ENCODE measurements at regions not wholly inside any gene's neighbourhood (a gene's known extent, or its start where the extent isn't known, plus 50 kb on each side); places are given as distances from the start of the nearest gene placed in this dataset.
A peak's percentile ranks its signal among the peaks of the same experiment; 100 is the strongest.

- DNase-seq, result no peak
Measured at GRCh38 chr7:52980129-52980528, 55.3 kb upstream of the POM121L12 start.

GRCh38 chr7:52973126-52973525 is 62.3 kb upstream of the POM121L12 start:
- no peak for DNase-seq

DNA sequence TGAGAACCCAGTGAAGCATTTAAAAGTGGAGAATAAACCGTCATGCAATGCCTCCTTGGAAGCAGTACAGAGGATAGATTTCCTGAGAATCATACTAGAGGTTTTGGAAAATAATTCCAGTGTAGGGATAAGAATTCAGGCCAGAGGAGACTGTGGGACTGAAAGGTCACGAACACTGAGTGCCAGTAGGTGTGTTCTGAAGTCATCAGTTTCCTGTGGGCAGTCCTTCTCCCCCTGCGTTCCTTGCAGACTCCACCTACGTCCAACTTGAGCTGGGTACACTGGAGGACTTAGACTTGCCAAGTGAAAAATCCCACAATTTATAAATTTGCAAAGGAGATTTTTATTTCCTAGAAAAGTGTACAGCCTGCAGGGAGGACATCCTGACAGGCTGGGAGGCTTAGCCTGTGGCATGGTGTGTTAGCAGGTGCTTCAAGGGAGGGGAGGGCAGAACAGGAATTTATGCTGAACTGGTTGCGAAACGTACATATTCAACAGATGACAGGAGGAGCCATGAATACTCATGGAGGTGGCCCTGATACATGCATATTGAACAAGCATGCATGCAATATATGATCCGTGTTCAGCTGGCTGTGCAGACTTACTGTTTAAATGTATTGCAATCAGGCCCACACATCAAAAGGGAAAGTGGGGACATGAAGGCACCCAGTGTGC is 72.9 kb upstream of the POM121L12 start:
- DNase-seq, result no peak

DNA sequence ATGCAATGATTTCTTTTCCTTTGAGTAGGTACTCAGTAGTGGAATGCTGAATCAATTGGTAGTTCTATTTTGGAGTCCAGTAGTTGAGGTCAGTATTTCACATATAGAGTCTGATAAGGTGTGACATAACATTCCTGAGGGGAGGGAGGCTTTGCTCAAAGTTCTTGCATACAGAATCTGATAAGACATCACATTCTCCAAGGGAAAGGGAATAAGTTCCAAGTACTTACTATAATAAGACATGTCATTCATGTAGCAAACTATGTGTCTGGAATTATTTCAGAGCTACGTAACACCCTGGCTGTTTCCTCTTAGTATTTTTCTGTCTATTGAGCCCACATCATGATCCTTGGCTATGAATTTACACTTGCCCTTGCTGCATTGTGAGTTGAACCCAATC is 74.3 kb upstream of the POM121L12 start:
- no peak for DNase-seq

GRCh38 chr7:52959878-52960660 is 75.4 kb upstream of the POM121L12 start:
- DNase-seq, result no peak

GRCh38 chr7:52959336-52959735 is 76.1 kb upstream of the POM121L12 start:
- no peak for DNase-seq

- DNase-seq, result no peak
Measured at GRCh38 chr7:52958621-52959140, 76.8 kb upstream of the POM121L12 start.

DNA sequence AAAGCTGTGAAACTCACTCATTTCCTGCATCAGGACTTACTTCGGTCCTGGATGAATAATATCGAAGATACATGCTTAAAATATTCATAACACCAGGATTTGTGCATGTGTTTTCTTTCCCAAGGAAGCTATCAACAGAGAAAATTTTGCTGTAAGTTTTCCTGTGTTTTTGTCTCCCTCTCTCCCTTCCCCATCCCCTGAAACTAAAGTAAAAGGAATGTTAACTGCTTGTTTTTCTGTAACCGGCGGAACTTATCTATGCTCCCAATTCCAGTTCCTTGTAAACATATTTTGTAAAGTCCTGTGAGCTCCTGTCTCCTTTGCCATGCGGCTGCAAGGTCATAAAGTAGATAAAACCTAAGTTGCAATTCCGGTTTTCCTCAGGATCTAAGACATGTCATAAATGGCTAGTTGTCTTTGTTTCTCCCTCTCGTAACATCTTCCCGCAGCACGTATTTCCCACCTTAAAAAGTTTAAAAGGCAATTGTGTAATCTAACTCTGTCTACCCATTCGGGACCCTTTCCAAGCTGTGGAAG is 79.0 kb upstream of the POM121L12 start:
- no peak for DNase-seq

DNA sequence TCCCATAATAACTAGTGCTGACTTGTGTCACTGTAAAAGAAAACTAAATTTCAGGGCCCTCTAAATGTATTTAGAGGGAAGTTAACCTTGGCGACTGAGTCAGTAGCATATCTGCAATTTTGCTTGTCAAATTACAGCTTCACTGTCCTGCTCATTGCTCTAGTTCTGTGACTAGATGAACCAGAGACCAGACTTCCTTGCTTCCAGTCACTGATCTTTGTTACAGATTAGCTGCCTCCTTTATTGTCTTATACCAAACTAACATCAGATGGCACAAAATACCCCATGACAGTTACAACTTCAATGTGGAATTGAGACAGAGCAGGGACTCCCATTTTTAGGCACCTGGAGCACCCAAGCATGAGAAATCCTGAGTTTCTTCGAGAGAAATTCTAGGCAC is 79.9 kb upstream of the POM121L12 start:
- no peak for DNase-seq

DNA sequence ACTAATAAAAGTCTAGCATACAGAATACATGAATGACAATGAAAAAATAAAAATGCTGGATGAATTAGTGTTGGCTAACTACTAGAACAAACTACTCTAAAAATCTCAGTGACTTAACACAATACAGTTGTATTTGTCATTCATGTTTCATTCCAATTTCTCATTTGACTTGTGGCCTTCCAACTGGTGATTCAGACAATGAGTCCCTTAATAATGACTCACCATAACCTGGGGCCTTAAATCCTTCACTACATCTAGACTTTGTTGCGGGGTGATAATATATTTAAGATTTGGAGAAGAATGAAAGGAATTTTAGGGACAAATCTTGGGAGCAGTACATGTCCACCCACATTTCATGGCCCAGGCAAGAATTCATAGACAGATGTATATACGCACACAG is 90.5 kb upstream of the POM121L12 start:
- DNase-seq, result no peak

DNA sequence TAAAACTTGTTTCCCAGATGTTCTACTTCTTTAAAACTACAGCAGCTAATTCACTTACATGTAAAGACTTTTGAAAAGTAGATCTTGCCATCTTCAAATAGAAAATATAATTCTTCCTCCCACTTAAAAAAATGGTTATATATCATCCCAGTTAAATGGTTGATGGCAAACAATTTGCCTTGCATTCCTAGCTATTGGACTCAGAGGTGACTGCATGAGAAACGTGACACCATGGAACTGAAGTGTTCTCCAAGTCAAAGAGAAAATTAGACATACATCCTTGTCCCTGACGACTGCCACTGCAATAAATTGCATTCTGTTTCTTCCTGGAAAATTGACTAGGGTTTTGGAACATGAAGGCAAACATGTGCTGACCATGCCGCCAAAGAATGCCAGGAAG is 95.0 kb upstream of the POM121L12 start:
- DNase-seq, result no peak

- DNase-seq, result no peak
Measured at GRCh38 chr7:52938455-52939133, 96.8 kb upstream of the POM121L12 start.

- DNase-seq, result no peak
Measured at GRCh38 chr7:52936750-52937149, 98.7 kb upstream of the POM121L12 start.

GRCh38 chr7:52928591-52928990 is 106.8 kb upstream of the POM121L12 start:
- DNase-seq, result no peak

DNA sequence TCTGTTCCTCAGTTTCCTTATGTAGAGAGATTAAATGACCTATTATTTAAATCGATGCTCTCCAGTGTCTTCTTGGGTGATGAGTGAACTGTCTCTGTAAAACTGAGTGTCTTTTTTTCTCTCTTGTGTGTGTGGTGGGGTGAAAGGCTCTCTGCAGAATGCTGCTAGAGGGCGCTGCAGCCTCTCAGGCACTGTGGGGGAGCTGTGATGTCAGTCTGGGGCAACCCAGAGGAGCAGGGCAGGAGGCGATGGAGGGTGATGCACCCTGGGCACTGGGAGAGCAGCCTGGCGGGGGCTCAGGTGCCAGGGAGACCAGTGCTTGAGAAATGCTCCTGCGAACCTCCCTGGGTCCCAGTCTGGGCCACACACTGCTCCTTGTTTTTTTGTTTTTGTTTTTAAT is 110.1 kb upstream of the POM121L12 start:
- no peak for DNase-seq

DNA sequence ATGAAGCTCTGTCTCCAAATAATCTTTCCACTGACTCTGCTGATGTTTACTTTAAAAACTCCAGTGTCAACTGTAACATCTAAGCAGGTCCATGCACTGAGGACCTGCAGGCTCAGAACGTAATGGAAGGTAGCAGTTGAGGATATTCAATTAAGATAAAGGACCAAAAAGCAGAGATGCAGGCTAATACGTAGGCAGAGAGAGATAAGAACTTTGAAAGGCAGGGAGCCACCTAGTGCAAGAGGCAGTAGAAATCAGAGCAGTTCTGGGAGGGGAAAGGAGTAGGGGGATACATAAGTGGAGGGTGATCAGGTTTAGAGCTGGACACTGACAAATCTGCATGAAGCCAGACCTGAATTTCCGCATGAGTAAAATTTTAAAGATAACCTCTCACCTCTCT is 114.5 kb upstream of the POM121L12 start:
- no peak for DNase-seq

DNA sequence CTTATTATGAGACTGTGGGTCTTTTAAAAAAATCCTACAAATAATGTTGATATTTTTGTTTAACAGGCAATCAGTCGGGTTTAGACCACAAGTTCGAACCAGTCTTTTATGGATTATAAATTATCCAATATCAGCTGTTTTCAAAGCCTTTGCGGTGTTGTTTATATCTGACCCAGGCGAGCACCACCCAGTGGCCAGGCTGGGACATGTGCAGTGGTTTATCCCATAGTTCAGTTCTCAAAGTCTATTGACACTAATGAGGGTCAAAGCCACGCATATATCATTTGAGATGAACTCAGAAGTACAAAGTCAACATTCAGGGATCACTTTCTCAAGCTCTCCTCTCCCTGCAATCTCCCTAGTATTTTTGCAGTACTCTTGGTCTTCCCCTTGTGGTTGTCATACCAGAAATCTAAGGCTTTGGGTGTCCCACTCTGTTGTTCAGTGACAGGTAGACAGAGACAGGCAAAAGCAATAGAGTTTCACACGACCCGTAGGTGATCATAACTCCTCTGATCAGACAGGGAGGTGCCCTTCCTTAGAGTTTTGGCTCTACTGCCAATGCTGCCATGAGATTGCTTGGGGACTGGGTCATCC is 117.4 kb upstream of the POM121L12 start:
- no peak for DNase-seq

DNA sequence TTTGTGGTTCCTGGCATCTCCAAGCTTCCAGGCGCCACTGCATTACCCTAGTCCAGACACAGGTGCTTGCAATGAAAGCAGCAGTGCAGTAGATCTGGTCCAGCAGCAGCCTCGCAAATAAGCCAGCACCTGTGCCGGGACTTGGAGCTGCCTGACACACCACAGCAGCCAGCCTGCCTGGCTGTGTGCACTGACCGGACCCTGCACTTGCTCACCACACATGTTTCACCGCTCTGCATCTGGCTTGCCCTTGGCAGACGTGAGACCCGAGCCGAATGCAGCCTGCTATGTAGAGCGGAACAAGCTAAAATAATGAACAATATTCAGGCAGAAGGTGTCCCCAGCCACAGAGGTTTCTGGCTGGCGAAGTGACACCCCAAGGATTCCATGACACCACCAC is 123.6 kb upstream of the POM121L12 start:
- peak in 1 of 58 donors; percentile 1 for DNase-seq

DNA sequence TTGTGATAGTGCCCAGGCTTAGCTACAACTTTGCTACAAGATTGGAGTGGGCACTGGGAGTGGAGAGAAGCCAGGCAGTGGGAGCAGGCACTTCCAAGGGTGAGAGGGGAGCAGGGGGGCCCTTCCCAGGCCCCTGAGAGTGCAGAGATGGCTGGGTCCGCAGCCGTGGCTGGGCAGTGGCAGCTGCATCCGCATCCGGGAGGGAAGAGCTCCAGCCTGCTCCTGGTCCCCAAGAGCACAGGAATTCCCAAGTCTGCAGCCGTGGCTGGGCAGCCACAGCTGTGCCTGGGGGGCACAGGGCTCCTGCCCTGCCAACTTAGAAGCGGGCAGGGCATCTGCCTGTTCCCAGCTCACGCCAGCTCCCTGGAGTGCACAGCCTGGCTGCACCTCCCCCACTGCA is 124.1 kb upstream of the POM121L12 start:
- DNase-seq, result no peak

DNA sequence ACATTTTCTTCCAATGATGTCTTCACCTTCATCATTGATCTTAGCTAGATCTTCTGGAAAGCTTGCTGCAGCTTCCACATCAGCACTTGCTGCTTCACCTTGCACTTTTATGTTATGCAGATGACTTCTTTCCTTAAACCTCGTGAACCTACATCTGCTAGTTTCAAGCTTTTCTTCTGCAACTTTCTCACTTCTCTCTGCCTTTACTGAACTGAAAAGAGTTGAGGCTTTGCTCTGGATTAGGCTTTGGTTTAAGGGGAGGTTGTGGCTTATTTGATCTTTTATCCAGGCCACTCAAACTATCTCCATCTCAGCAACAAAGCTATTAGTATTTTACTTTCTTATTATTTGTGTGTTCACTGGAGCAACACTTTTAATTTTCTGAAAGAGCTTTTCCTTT is 125.5 kb upstream of the POM121L12 start:
- DNase-seq, result no peak

GRCh38 chr7:52909131-52909530 is 126.3 kb upstream of the POM121L12 start:
- DNase-seq, result no peak

DNA sequence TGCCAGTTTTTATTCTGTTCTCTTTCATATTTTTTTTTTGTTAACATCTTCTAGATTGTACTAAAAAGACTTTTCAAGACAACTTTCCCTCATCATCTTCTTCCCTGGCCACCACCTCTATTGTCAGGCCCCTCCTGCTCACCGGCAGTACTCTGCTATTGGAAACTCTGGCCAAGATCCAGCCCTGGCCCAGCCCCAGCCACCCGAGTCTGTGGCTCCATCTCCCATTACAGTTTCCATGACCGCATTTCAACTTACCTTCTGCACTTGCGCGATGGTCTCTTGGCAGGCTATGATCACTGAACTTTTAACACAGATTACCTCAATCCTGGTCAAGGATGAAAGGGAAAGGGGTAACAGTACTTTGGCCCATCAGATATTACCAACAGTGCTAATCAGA is 137.7 kb upstream of the POM121L12 start:
- DNase-seq, result peak in 1 of 58 donors; percentile 2
